Common myeloid progenitor, CD34-positive (primary cell): ENCODE measurements at regions not wholly inside any gene's neighbourhood (a gene's known extent, or its start where the extent isn't known, plus 50 kb on each side); places are given as distances from the start of the nearest gene placed in this dataset.
A peak's percentile ranks its signal among the peaks of the same experiment; 100 is the strongest.

Source experiments
- CTCF ChIA-PET: fragments of 350-600 bp; sonication (Branson Sonifier 250); formaldehyde crosslinking; loops from one replicate; lab custom pipeline; 2021; ENCODE audit warnings: antibody characterized with exemption; lab: Charles Lee
- POLR2A ChIA-PET: fragments of 350-600 bp; sonication (Branson Sonifier 250); formaldehyde crosslinking; loops from one replicate; lab custom pipeline; 2021; ENCODE audit warnings: antibody characterized with exemption; lab: Charles Lee
- DNase-seq, 3 donors: peaks; one replicate each; pipeline versions ENCODE4 v3.0.0 to v3.0.0-alpha.2; 2013
- H3K27ac ChIP-seq, 2 experiments: 1 replicate in 1 of 2; 2 replicates in 1 of 2; pipeline ENCODE4 v1.7.0; 2013; ENCODE audit warnings: inconsistent platforms in 2 of 2, low read length in 2 of 2, mild to moderate bottlenecking in 2 of 2, low read depth in 1 of 2, moderate library complexity in 1 of 2; ENCODE audit not compliant: severe bottlenecking in 2 of 2, insufficient read depth in 1 of 2, poor library complexity in 1 of 2
- H3K27me3 ChIP-seq, 5 experiments: replicated peaks in 2 of 5; 1 replicate in 3 of 5; 2 replicates in 2 of 5; pipeline versions ENCODE4 v1.6.1 to v1.7.0; 2013; ENCODE audit warnings: low read length in 4 of 5, mild to moderate bottlenecking in 2 of 5, moderate library complexity in 2 of 5, inconsistent platforms in 1 of 5; ENCODE audit not compliant: insufficient read depth in 5 of 5, control insufficient read depth in 4 of 5
- H3K36me3 ChIP-seq, 4 experiments: 1 replicate in 2 of 4; 2 replicates in 2 of 4; pipeline versions ENCODE4 v1.6.1 to v1.7.0; 2013; ENCODE audit warnings: low read length in 3 of 4, control low read depth in 1 of 4, mild to moderate bottlenecking in 1 of 4; ENCODE audit not compliant: control insufficient read depth in 4 of 4, insufficient read depth in 4 of 4
- H3K4me1 ChIP-seq, 4 experiments: 1 replicate in 3 of 4; 2 replicates in 1 of 4; pipeline versions ENCODE4 v1.6.1 to v1.7.1; 2013; ENCODE audit warnings: low read length in 3 of 4, mild to moderate bottlenecking in 3 of 4, control low read depth in 1 of 4, inconsistent platforms in 1 of 4, moderate library complexity in 1 of 4; ENCODE audit not compliant: control insufficient read depth in 4 of 4, insufficient read depth in 4 of 4; ENCODE audit errors: control extremely low read depth in 1 of 4
- H3K4me3 ChIP-seq, 7 experiments: 1 replicate in 4 of 7; 2 replicates in 3 of 7; pipeline versions ENCODE4 v1.5.1 to v1.7.0; 2013; ENCODE audit warnings: mild to moderate bottlenecking in 7 of 7, low read length in 6 of 7, moderate library complexity in 6 of 7, inconsistent platforms in 2 of 7, low read depth in 2 of 7, control low read depth in 1 of 7; ENCODE audit not compliant: insufficient read depth in 4 of 7, control insufficient read depth in 1 of 7; ENCODE audit errors: extremely low read depth in 1 of 7
- H3K9me3 ChIP-seq, 5 experiments: 1 replicate in 4 of 5; 2 replicates in 1 of 5; pipeline versions ENCODE4 v1.6.1 to v1.7.1; 2013; ENCODE audit warnings: low read length in 4 of 5, mild to moderate bottlenecking in 2 of 5, inconsistent platforms in 1 of 5, low read depth in 1 of 5, moderate library complexity in 1 of 5; ENCODE audit not compliant: control insufficient read depth in 4 of 5, insufficient read depth in 2 of 5; ENCODE audit errors: control extremely low read depth in 1 of 5
- WGBS: methylation state at CpG from one replicate; pipeline ENCODE4 v1.1.5; 2013; ENCODE audit not compliant: insufficient coverage; 5-methylcytosine and 5-hydroxymethylcytosine counted together

DNA sequence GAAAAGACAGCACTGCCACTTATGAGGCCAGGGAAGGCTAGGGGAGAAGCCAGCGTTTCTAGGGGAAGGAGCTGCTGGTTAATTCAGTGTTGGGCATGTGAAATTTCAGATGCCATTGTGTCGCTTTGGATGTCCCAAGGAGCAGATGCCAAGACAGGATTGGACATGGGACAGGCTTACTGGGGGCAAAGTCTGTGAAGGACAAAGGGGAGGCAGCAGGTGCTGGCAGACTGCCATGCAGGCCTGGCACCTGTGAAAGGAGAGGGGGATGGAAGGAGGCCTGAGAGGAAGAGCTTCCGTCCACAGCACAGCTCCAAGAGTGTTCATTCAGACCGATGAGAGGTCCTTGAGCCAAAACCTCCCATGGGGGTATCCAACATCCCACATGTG, 255.5 kb upstream of the RPL38 start:
- no peak overlapping the region for H3K4me3 ChIP-seq
- ChIA-PET POLR2A (no interaction called here), CTCF (no interaction called here)
- peaks cover 0 to 35% (median 9%) of the 10 kb centered on the region in 5 experiments for H3K27me3 ChIP-seq
- no peaks in the 10 kb centered on the region for H3K36me3 ChIP-seq
- H3K9me3 ChIP-seq: peaks cover 0 to 10% (median 0%) of the 10 kb centered on the region in 5 experiments
- 100% methylated on average over 2 of the region's 4 CpGs for WGBS
- DNase-seq: no peak
- H3K27ac ChIP-seq: no peak overlapping the region
- H3K4me1 ChIP-seq: peaks cover 0 to 12% (median 5%) of the 10 kb centered on the region in 4 experiments

GRCh38 chr17:73949903-73950592, 253.4 kb upstream of the RPL38 start:
- ChIA-PET CTCF (no interaction called here), POLR2A (no interaction called here)

GRCh38 chr17:73950593-73950914, 252.9 kb upstream of the RPL38 start:
- Histone ChIP-seq H3K9me3 (peaks cover 0 to 10% (median 0%) of the 10 kb centered on the region in 5 experiments), H3K27me3 (peaks cover 4 to 49% (median 12%) of the 10 kb centered on the region in 5 experiments), H3K36me3 (no peaks in the 10 kb centered on the region), H3K4me1 (peaks cover 0 to 14% (median 6%) of the 10 kb centered on the region in 4 experiments), H3K27ac (no peak overlapping the region), H3K4me3 (no peak overlapping the region)
- ChIA-PET POLR2A (no interaction called here), CTCF (interaction anchor here (0.9 kb wide), 1 partner anchor 18 kb away, joined by 3 read pairs; no protein-coding TSS in a partner anchor)
- 75% methylated on average over 5 of the region's 8 CpGs for WGBS
- DNase-seq: no peak

More at GRCh38 chr17:73949903-73950592, 253.4 kb upstream of the RPL38 start:
- H3K4me1 ChIP-seq: peaks cover 0 to 14% (median 6%) of the 10 kb centered on the region in 4 experiments
- H3K27ac ChIP-seq: no peak overlapping the region
- H3K9me3 ChIP-seq: peaks cover 0 to 10% (median 0%) of the 10 kb centered on the region in 5 experiments
- no peak overlapping the region for H3K4me3 ChIP-seq
- H3K27me3 ChIP-seq: peaks cover 4 to 49% (median 11%) of the 10 kb centered on the region in 5 experiments
- WGBS: 96% methylated on average over 12 of the region's 13 CpGs
- DNase-seq: no peak
- no peaks in the 10 kb centered on the region for H3K36me3 ChIP-seq

DNA sequence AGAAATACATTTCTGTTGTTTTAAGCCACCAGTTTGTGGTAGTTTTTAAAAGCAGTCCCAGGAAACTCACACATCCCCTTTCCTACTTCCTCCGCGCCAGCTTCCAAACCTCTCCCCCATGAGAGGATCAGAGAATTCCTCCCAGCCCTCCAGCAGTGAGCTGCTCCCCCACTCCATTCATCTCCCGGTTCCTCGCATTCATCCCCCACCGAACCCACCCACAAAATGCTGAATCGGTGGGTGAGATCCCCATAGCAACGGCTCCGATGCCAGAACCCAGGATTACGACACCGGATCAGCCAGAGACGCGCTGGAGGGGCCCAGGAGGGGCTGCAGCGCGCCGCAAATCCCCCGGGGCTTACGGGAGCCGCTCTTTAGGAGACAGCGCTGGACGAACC, 251.4 kb upstream of the RPL38 start:
- H3K27ac ChIP-seq: no peak overlapping the region
- peaks cover 0 to 14% (median 6%) of the 10 kb centered on the region in 4 experiments for H3K4me1 ChIP-seq
- 11% methylated on average over 18 of the region's 20 CpGs for WGBS
- H3K27me3 ChIP-seq: peaks cover 4 to 49% (median 12%) of the 10 kb centered on the region in 5 experiments
- DNase-seq: peak; percentile 34 to 68 (median 66)
- peaks cover 0 to 10% (median 0%) of the 10 kb centered on the region in 5 experiments for H3K9me3 ChIP-seq
- ChIA-PET CTCF (no interaction called here), POLR2A (no interaction called here)
- no peaks in the 10 kb centered on the region for H3K36me3 ChIP-seq
- peak overlapping the region in 3 of 7 experiments; percentile 28 to 65 (median 48) for H3K4me3 ChIP-seq

DNA sequence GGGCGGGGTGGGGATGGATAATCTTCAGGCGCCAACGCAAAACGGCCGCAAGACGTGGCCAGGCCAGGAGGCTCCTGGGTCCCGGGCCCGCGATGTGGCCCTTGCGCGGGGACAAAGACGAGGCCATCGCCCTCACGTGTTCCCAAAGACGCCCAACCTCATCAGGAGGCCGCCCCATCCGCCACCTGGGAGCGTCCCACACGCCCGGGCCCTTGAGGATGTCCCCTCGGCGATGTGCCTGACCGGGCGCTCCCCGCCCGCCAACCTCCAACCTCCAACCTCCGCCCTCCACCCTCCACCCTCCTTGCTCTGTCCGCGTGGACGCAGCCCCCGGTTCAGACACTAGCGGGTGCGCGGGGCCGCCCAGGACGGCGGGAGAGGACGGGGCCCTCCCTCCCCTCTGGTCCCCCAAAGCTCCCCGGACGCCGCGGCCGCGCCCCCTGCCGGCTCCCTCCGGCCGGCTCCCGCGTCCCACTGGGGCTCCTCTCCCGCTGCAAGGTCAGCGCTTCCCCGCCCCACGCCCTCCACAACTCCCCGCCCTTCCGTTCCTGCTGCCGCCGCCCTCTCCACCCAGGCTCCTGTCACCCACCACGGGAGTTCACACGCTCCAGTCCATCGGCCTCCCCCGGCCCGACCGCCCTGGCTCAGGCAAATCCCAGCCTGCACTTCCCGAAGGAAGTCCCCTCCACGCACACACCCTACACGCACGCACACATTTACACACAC, 250.8 kb upstream of the RPL38 start:
- Histone ChIP-seq H3K9me3 (peaks cover 0 to 8% (median 0%) of the 10 kb centered on the region in 5 experiments), H3K4me1 (peaks cover 0 to 14% (median 6%) of the 10 kb centered on the region in 4 experiments), H3K27me3 (peaks cover 4 to 47% (median 12%) of the 10 kb centered on the region in 5 experiments), H3K27ac (no peak overlapping the region), H3K36me3 (no peaks in the 10 kb centered on the region), H3K4me3 (peak overlapping the region in 5 of 7 experiments; percentile 8 to 65 (median 28))
- ChIA-PET CTCF (no interaction called here), POLR2A (no interaction called here)
- WGBS: under 1% methylated on average over 56 of the region's 67 CpGs
- peak; percentile 46 to 56 (median 48) for DNase-seq

DNA sequence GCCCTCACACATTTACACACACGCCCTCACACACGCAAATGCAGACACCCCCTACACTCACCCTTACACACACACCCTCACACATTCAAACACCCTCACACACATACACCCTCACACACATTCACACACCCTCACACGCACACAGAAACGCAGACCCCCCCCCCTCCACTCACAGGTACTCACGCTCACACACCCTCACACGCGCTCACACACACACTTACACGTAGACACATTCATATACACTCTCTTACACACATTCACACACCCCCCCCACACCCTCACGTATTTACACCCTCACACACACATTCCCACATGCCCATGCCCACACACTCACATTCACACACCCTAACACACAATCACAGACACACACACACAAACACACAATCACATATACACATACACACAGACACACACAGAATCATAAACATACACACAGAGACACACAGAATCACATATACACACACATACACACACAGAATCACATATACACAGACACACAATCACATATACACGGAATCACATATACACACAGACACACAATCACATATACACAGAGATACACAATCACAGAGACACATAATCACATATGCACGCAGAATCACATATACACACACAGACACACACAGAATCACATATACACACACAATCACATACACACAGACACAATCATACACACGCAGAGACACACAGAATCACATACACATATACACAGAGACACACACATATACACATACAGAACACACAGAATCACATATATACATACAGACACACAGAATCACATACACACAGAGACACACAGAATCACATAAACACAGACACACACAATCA, 250.1 kb upstream of the RPL38 start:
- Histone ChIP-seq H3K4me1 (peaks cover 0 to 14% (median 6%) of the 10 kb centered on the region in 4 experiments), H3K4me3 (peak overlapping the region in 3 of 7 experiments; percentile 8 to 65 (median 48)), H3K27me3 (peaks cover 4 to 41% (median 12%) of the 10 kb centered on the region in 5 experiments), H3K36me3 (no peaks in the 10 kb centered on the region), H3K27ac (no peak overlapping the region), H3K9me3 (peaks cover 0 to 2% (median 0%) of the 10 kb centered on the region in 5 experiments)
- CTCF ChIA-PET: no interaction called here
- peak in 1 of 3 donors; percentile 44 for DNase-seq
- POLR2A ChIA-PET: no interaction called here
- 60% methylated on average over 8 of the region's 12 CpGs for WGBS
